Kidney tubule cell (primary cell): ENCODE measurements at regions not wholly inside any gene's neighbourhood (a gene's known extent, or its start where the extent isn't known, plus 50 kb on each side); places are given as distances from the start of the nearest gene placed in this dataset.
A peak's percentile ranks its signal among the peaks of the same experiment; 100 is the strongest.

Experiments
- DNase-seq: peaks from one replicate; pipeline ENCODE4 v3.0.0-alpha.2; 2018; ENCODE audit warnings: low spot score

DNA sequence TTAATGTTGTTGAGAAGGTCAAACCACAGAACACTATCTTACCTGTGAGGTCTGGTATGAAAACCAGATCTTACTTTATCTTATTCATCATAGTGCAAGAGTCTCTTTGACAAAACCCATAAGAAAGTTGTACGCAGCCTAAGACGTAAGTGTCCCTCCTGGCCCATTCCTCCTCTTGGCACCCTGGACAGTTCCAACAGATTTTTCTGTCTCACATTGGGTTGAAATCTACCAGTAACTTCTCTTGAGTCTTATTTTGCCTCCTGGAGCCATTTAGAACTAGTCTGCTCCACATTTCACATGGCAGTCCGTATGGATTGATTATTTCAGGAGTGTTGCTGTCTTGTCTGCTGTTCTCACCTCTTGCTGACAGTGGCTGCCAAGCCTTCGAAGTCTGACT lies 498.4 kb downstream of the PDCD6IP start:
- no peak for DNase-seq

DNA sequence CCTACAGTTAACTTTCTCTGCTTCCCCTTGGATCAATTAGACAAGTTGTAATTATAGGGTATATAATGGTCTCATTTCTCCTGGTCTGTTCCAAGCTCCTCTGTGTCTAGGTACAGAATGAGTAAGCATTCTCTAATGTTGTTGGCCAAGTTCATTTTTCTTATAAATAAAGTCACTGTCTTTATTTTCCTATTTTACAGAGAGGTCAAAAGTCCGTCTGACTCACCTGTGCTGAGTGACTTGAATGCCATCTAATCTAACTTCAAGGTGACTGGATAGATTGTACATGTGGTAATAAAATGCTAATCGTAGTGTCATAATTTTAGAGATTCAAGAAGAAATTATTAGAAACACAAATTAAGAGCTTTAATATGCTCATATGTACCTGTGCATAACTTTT lies 500.2 kb downstream of the PDCD6IP start:
- DNase-seq, result peak; percentile 35

DNA sequence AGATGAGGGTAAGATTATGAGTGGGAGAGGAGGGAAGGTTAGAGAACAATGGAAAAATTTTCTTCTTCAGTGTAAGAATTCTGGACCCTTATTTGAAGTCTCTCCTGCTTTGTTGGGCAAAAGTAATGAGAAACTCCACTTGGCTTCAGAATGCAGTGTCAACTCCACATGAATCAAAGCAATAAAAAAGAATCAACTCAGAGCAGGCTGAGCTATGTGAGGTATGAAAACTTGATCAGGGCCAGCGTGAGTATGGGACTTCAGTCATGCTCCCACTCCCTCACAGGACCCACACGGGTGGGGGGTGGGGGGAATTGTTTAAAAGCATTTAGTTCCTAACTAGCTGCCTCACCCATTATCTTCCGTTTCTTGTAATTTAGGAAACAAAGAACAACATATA lies 502.2 kb downstream of the PDCD6IP start:
- DNase-seq, result no peak

DNA sequence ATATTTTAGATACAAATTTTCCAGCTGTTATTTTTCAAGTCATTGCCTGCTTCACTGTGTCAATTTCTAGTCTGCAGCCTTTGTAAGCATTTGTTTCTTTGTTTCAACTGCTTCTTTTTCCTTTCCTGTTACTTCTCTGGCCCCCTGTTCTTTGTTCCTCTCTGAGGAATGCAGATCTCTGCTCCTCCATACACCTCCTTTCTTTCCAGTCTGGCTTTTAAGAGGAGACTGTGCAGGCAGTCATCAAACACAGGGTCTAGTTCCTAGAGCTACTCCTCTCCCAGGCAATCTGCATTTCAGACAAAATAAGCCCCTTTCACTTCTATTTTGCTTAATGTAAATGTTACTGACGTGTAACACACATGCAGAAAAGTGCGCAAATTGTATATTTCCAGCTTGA lies 502.9 kb downstream of the PDCD6IP start:
- no peak for DNase-seq

DNA sequence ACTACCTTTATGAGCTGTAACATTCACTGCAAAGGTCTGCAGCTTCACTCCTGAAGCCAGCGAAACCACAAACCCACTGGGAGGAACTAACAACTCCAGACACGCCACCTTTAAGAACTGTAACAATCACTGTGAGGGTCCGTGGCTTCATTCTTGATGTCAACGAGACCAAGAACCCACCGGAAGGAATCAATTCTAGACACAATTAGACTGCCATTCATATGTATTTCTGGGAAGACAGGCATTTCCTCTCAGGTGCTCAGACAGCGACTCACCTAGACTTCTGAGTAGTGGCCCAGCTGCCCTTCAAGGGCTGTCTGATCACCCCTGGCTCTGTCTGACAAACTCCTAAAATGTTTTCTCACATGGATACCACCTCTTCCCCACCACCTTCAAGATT lies 506.8 kb downstream of the PDCD6IP start:
- DNase-seq, result peak; percentile 86

DNA sequence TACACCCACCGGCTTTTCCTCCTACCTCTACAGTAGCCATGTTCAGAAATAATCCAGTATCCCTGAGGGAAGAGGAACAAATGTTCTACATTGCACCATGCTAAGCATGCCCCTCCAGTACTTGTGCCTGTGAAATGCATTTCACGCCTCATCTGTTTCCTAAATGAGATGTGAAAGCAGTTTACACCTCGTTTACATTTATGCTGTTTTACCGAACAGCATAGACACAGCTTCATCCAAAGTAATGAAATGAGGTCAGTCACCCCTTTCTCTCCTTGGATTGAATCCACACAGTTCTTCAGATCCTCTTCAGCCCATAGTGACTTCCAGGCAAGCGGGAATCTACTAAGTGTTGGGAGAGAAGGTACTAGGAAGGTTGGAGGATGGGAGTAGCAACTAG lies 514.3 kb downstream of the PDCD6IP start:
- no peak for DNase-seq

DNA sequence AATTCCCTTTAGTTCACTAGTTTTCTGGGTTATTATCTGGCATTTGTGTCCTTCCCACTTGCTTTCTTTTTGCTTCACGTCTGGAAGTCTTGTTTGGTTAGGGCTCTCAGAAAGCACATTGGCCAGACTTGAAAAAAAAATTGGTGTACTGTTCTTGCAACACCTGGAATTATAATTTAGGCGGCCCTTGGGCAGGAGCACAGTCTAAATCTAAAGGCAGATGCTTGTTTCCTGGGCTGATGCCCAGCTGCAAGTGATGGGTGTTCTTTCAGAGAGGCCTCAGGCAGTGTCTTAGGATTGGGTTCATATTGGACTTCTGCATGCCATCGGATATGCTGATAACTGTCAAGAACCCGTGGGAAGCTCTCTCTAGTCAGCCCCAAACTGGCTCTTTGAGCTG lies 521.5 kb downstream of the PDCD6IP start:
- DNase-seq, result no peak

DNA sequence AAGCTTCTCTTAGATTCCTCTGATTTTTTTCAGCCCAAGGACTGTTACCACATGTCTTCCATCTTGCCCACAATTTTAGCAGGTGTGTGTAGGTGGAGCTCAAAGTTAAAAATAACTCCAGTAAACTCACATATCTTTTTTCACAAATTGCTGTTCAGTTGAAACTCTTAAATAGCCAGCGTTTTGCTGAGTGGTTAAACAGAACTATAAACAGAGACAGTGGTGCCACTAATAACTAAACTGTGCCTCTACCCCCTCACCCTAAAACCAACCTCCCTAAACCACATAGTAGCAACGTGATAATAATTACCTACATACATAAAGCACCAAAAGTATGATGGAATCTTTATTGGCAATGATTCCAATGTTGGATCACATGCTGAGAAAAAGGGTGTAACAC lies 525.1 kb downstream of the PDCD6IP start:
- DNase-seq, result no peak

DNA sequence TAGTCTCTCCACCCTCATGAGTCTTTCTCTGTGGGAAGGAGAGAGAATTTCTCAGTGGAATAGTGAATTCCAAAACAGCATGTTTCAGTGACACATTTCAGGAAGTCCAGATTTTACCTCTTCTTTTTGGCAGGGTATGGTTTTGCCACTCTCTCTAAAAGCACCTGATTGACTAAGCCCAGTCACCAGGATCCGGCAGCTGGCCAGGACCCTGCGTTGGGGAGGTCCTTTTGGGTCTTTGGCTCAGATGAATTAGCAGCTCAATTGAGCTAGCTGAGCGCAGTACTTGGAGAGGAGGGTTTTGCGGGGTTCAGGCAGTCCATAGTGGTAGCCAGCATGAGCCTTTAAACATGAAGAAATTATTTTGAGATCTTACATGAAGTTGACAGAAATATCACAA lies 548.2 kb downstream of the PDCD6IP start:
- DNase-seq, result no peak

DNA sequence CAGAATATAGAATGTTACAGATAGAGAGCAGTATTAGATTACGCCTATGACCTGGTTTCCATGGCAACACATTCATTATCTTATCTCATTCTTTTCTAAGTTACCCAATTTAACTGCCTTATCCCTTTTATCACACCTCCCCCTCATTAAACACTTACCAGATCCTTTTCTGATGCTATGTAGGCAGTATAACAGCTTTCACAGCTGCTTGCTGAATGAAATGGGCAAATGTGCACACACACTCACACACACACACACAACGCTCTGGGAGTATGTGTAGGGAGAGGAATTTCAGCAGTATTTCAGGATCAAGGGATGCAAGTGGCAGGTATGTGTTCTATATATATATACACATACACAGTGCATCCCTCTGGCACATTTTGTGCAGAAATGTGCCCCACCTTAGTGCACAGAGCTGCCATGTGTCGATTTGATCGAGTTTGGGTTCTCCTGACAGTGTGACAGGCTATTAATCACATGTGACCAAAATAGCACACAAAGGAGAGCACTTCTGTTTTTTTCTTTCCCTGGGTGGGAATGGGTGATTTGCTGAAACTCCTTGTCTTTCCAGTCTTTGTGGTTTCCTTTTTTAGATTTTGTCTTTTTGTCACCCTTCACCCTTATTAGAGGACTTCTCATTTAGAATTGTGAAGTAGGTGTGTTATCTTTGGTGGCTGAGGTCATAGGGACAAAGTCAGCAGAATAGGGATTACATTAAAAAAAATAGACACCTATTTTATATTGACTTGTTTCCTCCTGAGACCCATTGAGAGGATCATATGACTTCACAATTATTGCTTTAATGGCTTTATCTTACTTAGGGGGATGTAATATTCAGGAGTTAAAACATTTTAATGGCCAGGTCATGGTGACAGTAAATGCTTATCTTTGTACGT lies 553.7 kb downstream of the PDCD6IP start:
- no peak for DNase-seq

DNA sequence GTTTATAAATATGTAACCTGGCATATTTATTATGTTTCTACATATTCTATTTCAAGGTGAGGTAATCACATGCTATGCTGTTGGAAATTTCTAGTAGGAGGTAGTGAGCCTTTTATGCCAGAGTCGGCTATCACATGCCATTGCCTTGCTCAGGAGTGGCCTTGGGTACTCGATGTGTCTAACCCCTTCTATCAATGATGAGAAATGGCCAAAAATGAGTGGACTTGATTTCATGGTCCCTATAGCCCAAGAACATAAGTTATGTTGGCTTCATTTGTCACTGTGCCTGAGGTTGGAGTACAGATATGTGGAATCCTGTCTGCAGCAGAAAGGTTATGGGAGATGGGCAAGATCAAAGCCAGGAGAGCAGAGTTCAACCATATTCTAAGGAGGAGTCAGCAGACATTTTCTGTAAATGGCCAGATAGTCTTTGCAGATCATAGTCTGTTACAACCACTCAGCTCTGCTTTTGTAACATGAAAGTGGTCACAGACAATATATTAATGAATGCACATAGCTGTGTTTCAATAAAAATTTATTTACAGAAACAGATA lies 554.4 kb downstream of the PDCD6IP start:
- no peak for DNase-seq

DNA sequence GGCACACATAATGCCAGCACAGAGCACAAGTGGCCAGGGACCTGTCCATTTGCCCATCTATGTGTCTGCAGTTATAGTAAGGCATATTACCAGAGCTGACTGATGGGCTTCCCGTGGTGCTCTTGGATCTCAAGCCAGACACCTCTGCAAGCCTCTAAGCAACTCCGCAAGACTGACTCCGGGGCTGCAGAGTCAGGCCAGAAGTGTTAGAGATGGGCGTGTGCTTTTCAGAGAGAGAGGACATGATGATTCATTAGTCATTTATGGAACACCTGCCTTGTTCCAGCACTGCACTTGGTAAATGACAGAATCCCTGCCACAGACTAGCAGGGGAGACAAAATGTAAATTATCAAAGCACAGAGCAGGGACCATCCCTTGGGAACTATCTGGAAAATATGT lies 559.0 kb downstream of the PDCD6IP start:
- peak; percentile 55 for DNase-seq

DNA sequence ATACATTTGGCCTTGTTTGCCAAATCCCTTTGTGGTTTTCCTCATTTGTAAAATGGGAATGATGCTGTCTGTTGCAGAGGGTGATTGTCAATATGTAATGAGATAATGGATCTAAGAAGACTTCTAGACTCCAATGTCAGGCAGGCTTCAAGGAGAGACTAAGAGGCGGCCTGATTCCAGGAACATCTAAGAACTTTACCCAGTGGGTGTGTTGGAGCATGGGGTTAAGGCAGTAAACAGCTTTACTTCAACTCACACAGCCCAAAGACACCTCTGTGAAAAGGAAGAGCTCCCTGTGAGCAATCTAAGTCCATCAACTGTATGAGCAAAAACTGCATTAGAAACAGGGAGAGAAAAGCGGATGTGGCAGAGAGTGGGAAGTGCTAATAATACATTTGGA lies 560.6 kb downstream of the PDCD6IP start:
- DNase-seq, result no peak

DNA sequence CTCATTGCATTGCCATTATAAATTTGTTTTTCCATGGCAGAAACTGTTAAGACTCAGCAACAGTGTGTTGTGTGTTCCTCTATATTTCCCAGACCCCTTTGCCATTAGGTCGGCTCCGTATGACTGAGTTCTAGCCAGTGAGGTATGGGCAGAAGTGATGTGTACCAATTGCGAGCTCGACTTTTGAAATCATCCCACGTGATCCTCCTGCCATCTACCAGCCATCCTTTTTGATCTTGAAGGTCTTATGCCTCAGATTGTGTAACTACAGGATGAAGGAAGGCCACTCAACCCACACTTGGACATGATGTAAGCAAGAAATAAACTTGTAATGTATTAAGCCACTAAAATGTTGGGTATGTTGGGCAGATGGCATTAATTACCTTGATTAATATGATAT lies 562.3 kb downstream of the PDCD6IP start:
- no peak for DNase-seq

DNA sequence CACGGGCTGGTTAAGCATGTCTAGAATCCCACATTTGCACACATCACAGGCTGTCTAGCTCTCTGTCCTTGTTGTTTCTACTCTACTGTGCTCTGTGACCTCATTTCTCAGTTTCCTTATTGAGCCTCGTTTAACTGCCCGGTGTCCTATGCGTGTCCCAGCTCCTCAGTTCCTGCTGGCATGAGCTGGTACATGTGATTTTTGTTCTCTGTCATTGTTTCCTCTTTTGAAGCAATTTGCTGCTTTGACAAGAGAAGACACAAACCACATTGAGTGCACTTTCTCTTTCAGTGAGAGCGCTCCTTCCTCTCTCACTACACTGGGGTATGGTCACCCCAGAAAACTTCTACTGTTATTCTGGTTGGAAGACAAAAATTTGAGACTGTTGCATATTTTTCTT lies 563.5 kb downstream of the PDCD6IP start:
- DNase-seq, result no peak

DNA sequence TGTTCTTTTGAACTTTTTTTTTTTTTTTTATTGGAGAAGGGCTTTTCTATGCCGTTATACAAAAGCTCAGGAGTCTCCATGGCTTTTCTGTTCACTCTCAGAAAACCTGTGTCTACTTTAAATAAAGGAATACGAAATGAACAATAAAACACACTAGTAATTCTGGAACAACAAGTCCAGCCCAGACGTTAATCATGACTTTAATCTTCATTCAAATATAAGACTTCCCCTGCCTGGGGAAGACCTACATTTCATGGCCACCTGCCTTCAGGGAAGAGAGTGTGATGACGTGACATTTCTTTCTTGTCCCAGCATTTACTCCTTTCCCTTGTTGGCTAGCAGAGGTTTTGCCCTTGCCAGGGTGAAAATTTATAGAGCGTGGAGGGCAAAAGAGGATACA lies 564.5 kb downstream of the PDCD6IP start:
- DNase-seq, result no peak

DNA sequence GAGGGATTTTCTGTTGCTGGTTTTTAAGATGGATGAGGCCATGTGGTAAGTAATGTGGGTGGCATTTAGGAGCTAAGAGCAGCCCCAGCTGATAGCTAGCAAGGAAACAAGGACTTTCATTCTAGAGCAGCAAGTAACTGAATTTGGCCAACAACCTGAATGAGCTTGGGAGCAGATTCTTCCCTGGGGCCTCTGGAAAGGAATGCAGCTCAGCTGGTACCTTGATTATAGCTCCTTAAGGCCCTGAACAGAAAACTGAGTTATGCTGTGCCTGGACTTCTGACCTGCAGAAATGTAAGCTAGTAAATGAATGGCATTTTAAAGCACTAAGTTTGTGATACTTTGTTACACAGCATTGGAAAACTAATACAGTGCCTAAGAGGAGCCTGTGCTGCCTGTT lies 565.5 kb downstream of the PDCD6IP start:
- no peak for DNase-seq

DNA sequence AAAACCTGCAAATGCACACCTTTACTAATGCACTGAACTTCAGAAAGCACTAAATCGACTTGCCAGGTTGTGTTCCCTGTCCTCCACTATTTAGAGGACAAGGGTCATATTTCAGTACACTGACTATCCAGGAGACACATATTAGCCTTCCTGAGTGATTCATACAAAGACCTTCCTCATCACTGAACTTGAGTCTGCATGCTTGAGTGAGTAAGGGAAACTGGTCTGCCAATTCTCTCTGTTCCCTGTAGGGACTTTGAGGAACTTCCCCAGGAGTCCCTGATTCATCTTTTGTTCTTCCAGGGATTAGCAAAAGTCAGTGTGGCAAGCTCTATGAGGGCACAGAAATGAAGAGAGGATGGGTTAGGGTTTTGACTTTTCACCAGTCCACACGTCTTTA lies 565.9 kb downstream of the PDCD6IP start:
- DNase-seq, result peak; percentile 94

DNA sequence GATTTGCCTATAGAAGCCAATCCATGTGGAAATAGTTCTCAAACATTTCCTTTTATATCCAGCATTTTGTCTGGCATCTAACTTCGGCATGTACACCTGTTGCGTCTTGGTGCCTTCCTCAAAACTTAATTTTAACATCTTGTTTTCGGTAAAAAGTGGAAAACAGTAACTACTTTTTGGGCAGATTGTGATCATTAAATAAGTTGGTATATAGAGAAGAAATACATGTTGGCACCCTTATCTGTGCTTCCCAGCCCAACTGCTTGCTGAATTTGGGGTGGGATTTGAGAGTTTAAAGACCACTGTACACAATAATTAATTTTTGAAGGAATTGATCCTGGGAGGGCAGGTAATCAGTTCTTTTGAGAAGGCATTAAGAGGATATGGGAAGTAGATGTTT lies 566.8 kb downstream of the PDCD6IP start:
- DNase-seq, result no peak

DNA sequence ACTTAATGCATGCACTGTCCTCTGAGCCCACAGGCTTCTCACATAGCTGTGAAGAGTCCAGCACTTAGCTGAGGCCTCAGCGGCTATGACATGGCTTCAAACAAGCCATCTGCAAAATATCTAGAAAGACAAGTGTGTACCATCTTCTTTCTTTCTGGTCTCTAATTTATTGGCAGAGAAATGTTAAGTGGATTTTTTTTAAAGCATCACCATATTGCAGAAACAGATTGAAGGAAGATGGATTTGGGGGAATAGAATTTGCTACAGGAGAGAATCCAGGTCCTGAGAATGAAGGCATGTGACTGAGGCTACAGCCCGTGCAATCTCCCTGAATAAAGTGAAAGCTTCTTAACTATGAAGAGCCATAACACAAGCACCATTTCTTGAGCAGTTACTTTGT lies 567.3 kb downstream of the PDCD6IP start:
- DNase-seq, result no peak

DNA sequence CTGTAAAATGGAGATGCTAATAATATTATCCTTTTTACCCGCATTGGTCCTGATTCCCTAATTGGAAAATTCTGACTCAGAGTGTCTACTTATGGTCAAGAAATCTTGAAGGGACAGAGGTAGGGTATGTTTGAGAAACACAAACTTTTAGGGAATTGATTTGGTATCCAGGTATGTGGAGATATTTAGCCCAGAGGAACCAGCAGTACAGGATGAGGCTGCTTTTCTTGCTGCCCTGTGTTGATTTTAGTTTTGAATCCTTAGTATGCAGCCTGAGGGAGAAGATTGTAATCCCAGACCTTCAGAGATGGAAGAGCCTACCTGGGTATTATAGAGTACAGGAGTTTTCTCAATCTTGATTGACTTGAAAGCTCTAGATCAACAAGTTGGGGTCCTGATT lies 569.1 kb downstream of the PDCD6IP start:
- DNase-seq, result no peak

DNA sequence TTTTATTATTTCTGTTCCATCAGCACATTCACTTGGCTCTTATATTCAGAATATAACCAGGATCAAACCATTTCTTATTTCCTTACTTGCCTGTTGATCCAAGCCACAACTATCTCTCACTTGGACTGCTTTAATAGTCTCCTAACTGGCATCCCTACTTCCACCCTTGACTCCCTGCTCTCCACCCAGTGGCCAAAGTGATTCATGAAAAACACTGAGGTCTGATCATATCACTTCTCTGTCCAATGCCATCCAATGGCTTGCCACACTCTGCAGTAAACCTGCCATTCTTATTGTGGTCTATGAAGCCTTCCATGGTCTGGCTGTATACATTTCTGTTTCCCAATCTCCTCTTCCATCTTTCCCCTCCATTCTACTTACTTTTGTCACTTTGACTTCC lies 576.1 kb downstream of the PDCD6IP start:
- peak; percentile 11 for DNase-seq

DNA sequence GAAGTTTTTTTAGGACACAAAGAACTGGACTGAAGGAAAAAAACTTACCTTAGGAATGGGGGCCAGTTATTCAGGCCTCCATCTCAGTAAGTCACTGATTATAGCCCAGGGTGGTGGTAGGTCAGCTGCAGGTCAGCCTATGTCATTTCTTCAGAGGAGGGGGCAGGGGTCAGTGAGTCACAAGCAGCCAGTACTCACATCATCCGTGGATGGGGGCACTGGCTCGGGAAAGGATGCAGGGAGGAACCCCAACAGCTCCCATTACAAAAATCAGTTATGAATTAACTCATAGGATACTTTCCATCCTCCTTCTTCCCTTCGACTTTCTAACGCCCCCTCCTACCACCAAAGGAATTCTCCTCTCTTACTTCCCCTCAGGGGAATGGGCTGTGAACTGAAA lies 578.3 kb downstream of the PDCD6IP start:
- peak; percentile 71 for DNase-seq

DNA sequence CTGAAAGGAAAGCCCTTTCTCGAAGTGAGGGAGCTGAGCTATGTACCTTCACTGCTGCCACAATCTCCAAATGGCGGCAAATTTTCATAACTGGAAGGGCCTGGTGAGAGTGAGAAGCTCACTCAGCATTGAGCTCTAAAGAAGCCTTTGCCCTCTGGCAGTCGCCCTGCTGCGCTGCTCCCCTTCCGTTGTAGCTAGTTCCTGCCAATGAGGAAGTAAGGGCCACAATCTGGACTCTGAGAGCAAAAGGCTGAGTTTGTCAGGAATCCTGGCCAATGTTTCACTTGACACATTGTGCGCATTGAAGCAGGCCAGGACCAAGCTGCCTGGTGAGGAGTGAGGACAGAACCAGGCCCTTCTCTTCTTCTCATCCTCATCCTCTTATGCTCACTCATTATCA lies 579.5 kb downstream of the PDCD6IP start:
- DNase-seq, result peak; percentile 24
